H9 (cell line): ENCODE measurements at regions not wholly inside any gene's neighbourhood (a gene's known extent, or its start where the extent isn't known, plus 50 kb on each side); places are given as distances from the start of the nearest gene placed in this dataset.

ENCODE experiments used
- DNase-seq: peaks from one replicate; pipeline ENCODE4 v3.0.0-alpha.2; 2017
- H2AFZ ChIP-seq: one replicate; pipeline ENCODE4 v1.6.1; 2013; ENCODE audit warnings: mild to moderate bottlenecking, low read length, control low read depth, moderate library complexity
- H2AK5ac ChIP-seq: 2 replicates; pipeline ENCODE4 v1.6.1; 2013; ENCODE audit warnings: low read length, control low read depth, mixed read lengths; ENCODE audit not compliant: insufficient read length
- H2BK120ac ChIP-seq: one replicate; pipeline ENCODE4 v1.6.1; 2013; ENCODE audit warnings: low read depth, mild to moderate bottlenecking, low read length, control low read depth, inconsistent platforms; ENCODE audit not compliant: poor library complexity, severe bottlenecking
- H2BK12ac ChIP-seq: 2 replicates; pipeline ENCODE4 v1.6.1; 2013; ENCODE audit warnings: low read length, control low read depth, mixed read lengths, low read depth; ENCODE audit not compliant: insufficient read length
- H2BK15ac ChIP-seq: 2 replicates; pipeline ENCODE4 v1.6.1; 2013; ENCODE audit warnings: low read depth, low read length, control low read depth
- H2BK20ac ChIP-seq: one replicate; pipeline ENCODE4 v1.6.1; 2013; ENCODE audit warnings: low read depth, mild to moderate bottlenecking, low read length, control low read depth, inconsistent platforms; ENCODE audit not compliant: poor library complexity, severe bottlenecking
- H2BK5ac ChIP-seq: 2 replicates; pipeline ENCODE4 v1.6.1; 2013; ENCODE audit warnings: low read length, control low read depth, mixed read lengths; ENCODE audit not compliant: insufficient read length
- H3K14ac ChIP-seq: 2 replicates; pipeline ENCODE4 v1.6.1; 2013; ENCODE audit warnings: low read length, control low read depth; ENCODE audit not compliant: insufficient read depth
- H3K18ac ChIP-seq: 2 replicates; pipeline ENCODE4 v1.6.1; 2013; ENCODE audit warnings: low read depth, mild to moderate bottlenecking, mixed read lengths, low read length, control low read depth; ENCODE audit not compliant: insufficient read length
- H3K23ac ChIP-seq: 2 replicates; pipeline ENCODE4 v1.6.1; 2013; ENCODE audit warnings: low read length, control low read depth, mixed read lengths, low read depth; ENCODE audit not compliant: insufficient read length
- H3K23me2 ChIP-seq: 2 replicates; pipeline ENCODE4 v1.6.1; 2013; ENCODE audit warnings: low read depth, mild to moderate bottlenecking, mixed read lengths, low read length, control low read depth; ENCODE audit not compliant: insufficient read length, poor library complexity, severe bottlenecking
- H3K27ac ChIP-seq: 2 replicates; pipeline ENCODE4 v1.5.1; 2013; ENCODE audit warnings: low read length, control low read depth, mixed read lengths, low read depth; ENCODE audit not compliant: insufficient read length
- H3K27me3 ChIP-seq: 2 replicates; pipeline ENCODE4 v1.6.1; 2013; ENCODE audit warnings: low read length, control low read depth, inconsistent platforms; ENCODE audit not compliant: insufficient read depth
- H3K4ac ChIP-seq: 2 replicates; pipeline ENCODE4 v1.6.1; 2013; ENCODE audit warnings: low read depth, mild to moderate bottlenecking, control low read depth, inconsistent platforms, low read length, moderate library complexity
- H3K4me1 ChIP-seq: 2 replicates; pipeline ENCODE4 v1.6.1; 2013; ENCODE audit warnings: low read length, control low read depth, inconsistent platforms; ENCODE audit not compliant: insufficient read depth
- H3K4me2 ChIP-seq: 2 replicates; pipeline ENCODE4 v1.6.1; 2013; ENCODE audit warnings: low read length, control low read depth, mixed read lengths; ENCODE audit not compliant: insufficient read length, insufficient read depth
- H3K56ac ChIP-seq: 2 replicates; pipeline ENCODE4 v1.6.1; 2013; ENCODE audit warnings: low read depth, mild to moderate bottlenecking, mixed read lengths, low read length, control low read depth; ENCODE audit not compliant: insufficient read length
- H3K79me1 ChIP-seq: 2 replicates; pipeline ENCODE4 v1.6.1; 2013; ENCODE audit warnings: low read depth, mild to moderate bottlenecking, moderate library complexity, low read length, control low read depth, inconsistent platforms; ENCODE audit not compliant: insufficient read depth, poor library complexity, severe bottlenecking
- H3K79me2 ChIP-seq: 2 replicates; pipeline ENCODE4 v1.6.1; 2013; ENCODE audit warnings: low read length, control low read depth, inconsistent platforms; ENCODE audit not compliant: insufficient read depth
- H3K9ac ChIP-seq: 2 replicates; pipeline ENCODE4 v1.6.1; 2013; ENCODE audit warnings: low read length, control low read depth, mixed read lengths; ENCODE audit not compliant: insufficient read length; ENCODE audit errors: extremely low read depth
- H3K9me3 ChIP-seq: one replicate; pipeline ENCODE4 v1.6.1; 2013; ENCODE audit warnings: low read depth, low read length, inconsistent platforms; ENCODE audit not compliant: control insufficient read depth
- H3T11ph ChIP-seq: one replicate; pipeline ENCODE4 v1.6.1; 2013; ENCODE audit warnings: mild to moderate bottlenecking, low read length, control low read depth, inconsistent platforms
- H4K20me1 ChIP-seq: one replicate; pipeline ENCODE4 v1.6.1; 2013; ENCODE audit not compliant: control insufficient read depth, insufficient read length, insufficient read depth
- H4K5ac ChIP-seq: 2 replicates; pipeline ENCODE4 v1.6.1; 2013; ENCODE audit warnings: low read depth, mild to moderate bottlenecking, mixed read lengths, low read length, control low read depth; ENCODE audit not compliant: insufficient read length
- H4K8ac ChIP-seq: replicated peaks from 2 replicates; pipeline ENCODE4 v1.6.1; 2013; ENCODE audit warnings: low read length, control low read depth, mixed read lengths, low read depth; ENCODE audit not compliant: insufficient read length
- H4K91ac ChIP-seq: 2 replicates; pipeline ENCODE4 v1.6.1; 2013; ENCODE audit warnings: low read depth, mild to moderate bottlenecking, moderate library complexity, mixed read lengths, low read length, control low read depth; ENCODE audit not compliant: insufficient read length
- H3K27ac Mint-ChIP-seq, 3 experiments: 2 replicates in 2 of 3; 3 replicates in 1 of 3; pipeline ENCODE4 v1.8.0; 2020 to 2021; ENCODE audit warnings: mixed read lengths in 3 of 3, mild to moderate bottlenecking in 1 of 3, moderate library complexity in 1 of 3
- H3K27me3 Mint-ChIP-seq: 2 replicates; pipeline ENCODE4 v1.8.0; 2021; ENCODE audit warnings: low read depth, mild to moderate bottlenecking, moderate library complexity, mixed read lengths
- H3K36me3 Mint-ChIP-seq, 3 experiments: 2 replicates in 2 of 3; 3 replicates in 1 of 3; pipeline ENCODE4 v1.8.0; 2020 to 2021; ENCODE audit warnings: low read depth in 3 of 3, mixed read lengths in 3 of 3; ENCODE audit not compliant: insufficient read depth in 1 of 3
- H3K4me1 Mint-ChIP-seq, 2 experiments: 2 replicates each; pipeline ENCODE4 v1.8.0; 2020; ENCODE audit warnings: mixed read lengths in 2 of 2
- H3K4me3 Mint-ChIP-seq, 2 experiments: 2 replicates in 1 of 2; 3 replicates in 1 of 2; pipeline ENCODE4 v1.8.0; 2020 to 2021; ENCODE audit warnings: mild to moderate bottlenecking in 2 of 2, mixed read lengths in 2 of 2, moderate library complexity in 1 of 2
- H3K9me3 Mint-ChIP-seq, 2 experiments: 2 replicates in 1 of 2; 3 replicates in 1 of 2; pipeline ENCODE4 v1.8.0; 2020; ENCODE audit warnings: mild to moderate bottlenecking in 2 of 2, mixed read lengths in 2 of 2, moderate library complexity in 1 of 2
- CTCF ChIP-seq: fragments of 200-600 bp; sonication (generic); conservative IDR thresholded peaks from 3 replicates; pipeline ENCODE4 v1.8.0; 2021; ENCODE audit warnings: antibody characterized with exemption, mild to moderate bottlenecking
- WGBS: extraction: QIAGEN DNeasy Blood & Tissue Kit; methylation state at CpG from one replicate; pipeline ENCODE4 v1.1.7; 2013; ENCODE audit warnings: missing lambda C conversion rate, low lambda C conversion rate, mixed read lengths; ENCODE audit not compliant: insufficient read length; ENCODE audit errors: extremely low coverage; 5-methylcytosine and 5-hydroxymethylcytosine counted together

- Histone ChIP-seq H2AFZ (no peak overlapping the region), H3K56ac (no peak overlapping the region), H4K8ac (no peak overlapping the region), H3K4ac (no peak overlapping the region), H4K91ac (no peak overlapping the region), H3K79me1 (no peaks in the 10 kb centered on the region), H3K79me2 (no peaks in the 10 kb centered on the region), H2BK15ac (no peak overlapping the region), H4K5ac (no peak overlapping the region), H2AK5ac (no peak overlapping the region), H2BK20ac (no peak overlapping the region), H3K9me3 (no peaks in the 10 kb centered on the region), H3K27ac (no peak overlapping the region), H3T11ph (no peak overlapping the region), H2BK5ac (no peak overlapping the region), H3K27me3 (no peaks in the 10 kb centered on the region), H2BK120ac (no peak overlapping the region), H3K23ac (no peak overlapping the region), H3K18ac (no peak overlapping the region), H3K4me1 (no peaks in the 10 kb centered on the region), H2BK12ac (no peak overlapping the region), H3K23me2 (no peaks in the 10 kb centered on the region), H4K20me1 (no peaks in the 10 kb centered on the region), H3K14ac (no peak overlapping the region), H3K4me2 (no peak overlapping the region), H3K9ac (no peak overlapping the region)
- Mint-ChIP-seq H3K27ac (no peak overlapping the region), H3K36me3 (no peaks in the 10 kb centered on the region), H3K9me3 (no peaks in the 10 kb centered on the region), H3K4me1 (no peaks in the 10 kb centered on the region), H3K27me3 (no peaks in the 10 kb centered on the region), H3K4me3 (no peak overlapping the region)
- no CpG with 5 or more reads among the region's 11 CpGs for WGBS
- DNase-seq, result no peak
- TF ChIP-seq CTCF, result no peak
Measured at GRCh38 chr1:188154196-188154595, 1325.4 kb downstream of the PLA2G4A start.
